HG03108 (cell line): ENCODE measurements at regions not wholly inside any gene's neighbourhood (a gene's known extent, or its start where the extent isn't known, plus 50 kb on each side); places are given as distances from the start of the nearest gene placed in this dataset.
"Not testable (repeated sequence)": the region's sequence is repeated elsewhere in the genome, so short reads cannot be mapped to it uniquely, and the experiment has no call there.

Source experiments
- ATAC-seq: cut with Tn5 transposase; IDR thresholded peaks from one replicate; pipeline ENCODE4 v1.9.1; 2021; ENCODE audit warnings: moderate library complexity; ENCODE audit not compliant: unreplicated experiment

GRCh38 chr10:2584385-2584784, 483.0 kb upstream of the PFKP start:
- no peak for ATAC-seq

- no peak for ATAC-seq
Measured at GRCh38 chr10:2576892-2577291, 490.5 kb upstream of the PFKP start.

- ATAC-seq: no peak
Measured at GRCh38 chr10:2575460-2575859, 491.9 kb upstream of the PFKP start.

GRCh38 chr10:2572611-2573010, 494.7 kb upstream of the PFKP start:
- ATAC-seq: no peak

- ATAC-seq: peak; percentile 78
Measured at GRCh38 chr10:2556883-2557282, 510.5 kb upstream of the PFKP start.

GRCh38 chr10:2548071-2548470, 519.3 kb upstream of the PFKP start:
- ATAC-seq: no peak

GRCh38 chr10:2547606-2548005, 519.7 kb upstream of the PFKP start:
- ATAC-seq: no peak

- ATAC-seq: not testable (repeated sequence)
Measured at GRCh38 chr10:2546894-2547293, 520.5 kb upstream of the PFKP start.

- no peak for ATAC-seq
Measured at GRCh38 chr10:2543974-2544373, 523.4 kb upstream of the PFKP start.

GRCh38 chr10:2543142-2543886, 524.0 kb upstream of the PFKP start:
- ATAC-seq: no peak

GRCh38 chr10:2541176-2541575, 526.2 kb upstream of the PFKP start:
- no peak for ATAC-seq

- no peak for ATAC-seq
Measured at GRCh38 chr10:2529945-2530344, 537.4 kb upstream of the PFKP start.

- ATAC-seq: no peak
Measured at GRCh38 chr10:2525781-2526180, 541.6 kb upstream of the PFKP start.

GRCh38 chr10:2519139-2519538, 548.2 kb upstream of the PFKP start:
- no peak for ATAC-seq

- ATAC-seq: no peak
Measured at GRCh38 chr10:2509081-2509531, 558.2 kb upstream of the PFKP start.

- not testable (repeated sequence) for ATAC-seq
Measured at GRCh38 chr10:2501366-2501940, 565.9 kb upstream of the PFKP start.

GRCh38 chr10:2494399-2494798, 572.9 kb upstream of the PFKP start:
- ATAC-seq: no peak

- no peak for ATAC-seq
Measured at GRCh38 chr10:2488446-2489005, 578.8 kb upstream of the PFKP start.

- ATAC-seq: no peak
Measured at GRCh38 chr10:2487921-2488320, 579.4 kb upstream of the PFKP start.

- no peak for ATAC-seq
Measured at GRCh38 chr10:2478656-2479055, 588.7 kb upstream of the PFKP start.

- no peak for ATAC-seq
Measured at GRCh38 chr10:2476812-2477553, 590.4 kb upstream of the PFKP start.
